Stimulated activated effector memory CD8-positive, alpha-beta T cell treated with anti-CD3 and anti-CD28 coated beads, Interleukin-12 subunit alpha, Interleukin-12 subunit beta, amount 100 ng/mL, for 72 hours (primary cell): ENCODE measurements at regions not wholly inside any gene's neighbourhood (a gene's known extent, or its start where the extent isn't known, plus 50 kb on each side); places are given as distances from the start of the nearest gene placed in this dataset.

ENCODE experiments used
- ATAC-seq: fragments of 150-1000 bp; cut with Tn5 transposase; 2 replicates; pipeline ENCODE4 v1.10.0; 2021
- DNase-seq, 2 donors: peaks; one replicate each; pipeline ENCODE4 v3.0.0; 2021 to 2022; ENCODE audit warnings: low spot score in 2 of 2
- H3K27ac Mint-ChIP-seq: one replicate; pipeline ENCODE4 v1.8.0; 2022; ENCODE audit warnings: mild to moderate bottlenecking, mixed read lengths
- H3K36me3 Mint-ChIP-seq: one replicate; pipeline ENCODE4 v1.8.0; 2022; ENCODE audit warnings: mild to moderate bottlenecking, mixed read lengths
- H3K4me1 Mint-ChIP-seq: one replicate; pipeline ENCODE4 v1.8.0; 2022; ENCODE audit warnings: mixed read lengths
- H3K4me3 Mint-ChIP-seq: one replicate; pipeline ENCODE4 v1.8.0; 2022; ENCODE audit warnings: mild to moderate bottlenecking, mixed read lengths
- H3K9me3 Mint-ChIP-seq: one replicate; pipeline ENCODE4 v1.8.0; 2022; ENCODE audit warnings: mixed read lengths

DNA sequence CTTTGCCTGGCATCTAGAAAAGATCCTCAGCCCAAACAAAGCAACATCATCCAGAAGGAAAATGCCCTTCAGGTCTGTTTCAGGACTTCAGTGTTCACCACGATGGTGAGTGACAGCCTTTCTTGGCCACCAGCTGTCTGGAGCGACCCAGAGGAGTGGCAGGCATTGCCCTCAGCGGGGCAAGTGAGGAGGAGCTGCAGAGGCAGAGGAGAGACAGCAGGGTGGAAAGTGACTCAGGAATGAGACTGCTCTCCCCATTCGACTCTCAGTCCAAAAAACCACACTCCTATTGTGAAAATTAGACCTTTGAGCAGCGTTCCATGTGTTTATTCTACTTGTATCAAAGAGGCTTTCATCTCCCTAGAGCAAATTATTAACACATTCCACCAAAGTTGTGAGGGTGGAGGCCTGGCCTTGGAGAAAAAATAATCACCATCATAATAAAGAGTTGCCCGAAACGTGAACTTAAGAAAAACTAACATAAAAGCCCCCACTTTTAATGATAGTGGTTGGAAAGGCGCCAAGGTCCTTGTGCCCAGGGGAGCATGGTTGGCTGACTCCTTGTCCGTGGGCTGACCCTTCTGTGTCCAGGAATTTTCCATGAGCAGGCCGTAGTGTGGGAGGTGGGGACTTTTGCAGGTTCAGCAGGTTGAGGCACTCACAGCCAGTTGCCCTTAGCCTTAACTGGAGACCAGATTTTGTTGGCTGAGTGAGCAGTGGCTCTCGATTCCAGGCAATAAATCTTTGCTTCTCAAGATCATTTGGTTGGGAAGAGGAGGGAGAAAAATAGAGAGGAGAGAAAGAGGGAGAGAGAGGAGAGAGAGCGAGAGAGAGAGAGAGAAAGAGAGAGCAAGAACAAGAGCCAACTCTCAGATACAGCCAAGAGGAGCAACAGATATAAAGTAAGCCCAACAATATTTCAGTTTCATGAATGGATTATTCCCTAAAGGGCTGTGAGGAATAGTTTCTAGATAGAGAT lies 125.9 kb upstream of the ANKRD55 start:
- H3K27ac Mint-ChIP-seq, result no peak overlapping the region
- peak; percentile 34 for ATAC-seq
- no peaks in the 10 kb centered on the region for H3K36me3 Mint-ChIP-seq
- peaks cover 5% of the 10 kb centered on the region for H3K4me1 Mint-ChIP-seq
- H3K4me3 Mint-ChIP-seq, result no peak overlapping the region
- DNase-seq, result no peak
- H3K9me3 Mint-ChIP-seq, result peaks cover under 1% of the 10 kb centered on the region

DNA sequence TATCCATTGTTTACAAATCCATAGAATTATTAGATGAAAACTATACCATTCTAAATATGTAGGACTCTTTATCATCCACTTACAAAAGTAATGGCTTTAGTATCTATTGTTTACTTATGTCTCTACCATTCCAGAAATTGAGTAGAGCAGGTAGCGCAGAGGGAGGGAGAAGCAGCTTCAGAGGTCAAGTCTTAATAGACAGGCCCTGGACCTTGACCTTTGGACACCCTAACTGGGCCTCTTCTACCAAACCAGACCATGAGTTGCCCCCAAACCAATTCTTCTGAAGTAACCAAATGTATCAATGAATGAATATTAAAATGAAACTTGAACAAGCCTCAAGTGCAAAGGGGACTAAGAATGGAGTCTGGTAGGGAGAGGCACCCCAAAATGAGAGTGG lies 124.9 kb upstream of the ANKRD55 start:
- no peak for DNase-seq
- H3K4me1 Mint-ChIP-seq, result peaks cover 5% of the 10 kb centered on the region
- ATAC-seq, result no peak
- no peaks in the 10 kb centered on the region for H3K9me3 Mint-ChIP-seq
- H3K36me3 Mint-ChIP-seq, result no peaks in the 10 kb centered on the region
- H3K4me3 Mint-ChIP-seq, result no peak overlapping the region
- no peak overlapping the region for H3K27ac Mint-ChIP-seq

DNA sequence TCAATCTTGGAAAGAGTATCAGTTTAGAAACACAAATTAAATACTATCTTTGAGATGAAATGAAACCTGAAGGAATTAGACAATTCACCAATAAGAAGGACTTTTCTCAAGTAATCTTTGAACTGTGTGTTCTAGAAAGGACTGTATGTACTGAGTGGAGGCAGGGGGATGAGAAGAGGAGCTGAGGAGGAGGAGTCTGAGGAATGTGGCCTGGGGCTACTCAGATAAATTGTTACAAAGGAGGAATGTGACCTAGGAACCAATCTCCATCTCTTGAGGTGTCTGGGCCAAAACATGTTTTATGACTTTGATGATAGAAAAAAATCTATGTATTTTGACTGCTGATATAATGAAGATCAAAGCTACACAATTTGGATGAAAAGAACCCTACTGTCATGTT lies 124.3 kb upstream of the ANKRD55 start:
- H3K9me3 Mint-ChIP-seq, result no peaks in the 10 kb centered on the region
- ATAC-seq (no peak), DNase-seq (no peak)
- no peak overlapping the region for H3K4me3 Mint-ChIP-seq
- H3K36me3 Mint-ChIP-seq, result no peaks in the 10 kb centered on the region
- H3K27ac Mint-ChIP-seq, result no peak overlapping the region
- H3K4me1 Mint-ChIP-seq, result peaks cover 5% of the 10 kb centered on the region

DNA sequence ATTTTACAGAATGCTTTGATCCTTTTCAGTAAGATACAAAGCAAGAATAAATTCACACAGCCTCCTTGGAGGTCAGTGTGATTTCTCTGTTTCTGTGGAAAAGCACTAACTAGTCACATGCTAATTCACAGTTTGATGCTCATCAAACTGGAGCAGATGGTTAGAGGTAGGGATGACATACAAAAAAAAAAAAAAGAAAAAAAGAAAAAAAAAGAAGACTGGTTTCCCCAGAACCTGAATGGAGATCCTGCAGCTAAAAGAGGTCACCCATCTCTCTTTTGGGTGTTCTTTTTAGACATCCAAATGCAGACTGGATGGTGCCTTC lies 123.7 kb upstream of the ANKRD55 start:
- H3K4me1 Mint-ChIP-seq, result peaks cover 5% of the 10 kb centered on the region
- ATAC-seq, result no peak
- DNase-seq, result no peak
- H3K36me3 Mint-ChIP-seq, result no peaks in the 10 kb centered on the region
- no peaks in the 10 kb centered on the region for H3K9me3 Mint-ChIP-seq
- no peak overlapping the region for H3K4me3 Mint-ChIP-seq
- no peak overlapping the region for H3K27ac Mint-ChIP-seq

DNA sequence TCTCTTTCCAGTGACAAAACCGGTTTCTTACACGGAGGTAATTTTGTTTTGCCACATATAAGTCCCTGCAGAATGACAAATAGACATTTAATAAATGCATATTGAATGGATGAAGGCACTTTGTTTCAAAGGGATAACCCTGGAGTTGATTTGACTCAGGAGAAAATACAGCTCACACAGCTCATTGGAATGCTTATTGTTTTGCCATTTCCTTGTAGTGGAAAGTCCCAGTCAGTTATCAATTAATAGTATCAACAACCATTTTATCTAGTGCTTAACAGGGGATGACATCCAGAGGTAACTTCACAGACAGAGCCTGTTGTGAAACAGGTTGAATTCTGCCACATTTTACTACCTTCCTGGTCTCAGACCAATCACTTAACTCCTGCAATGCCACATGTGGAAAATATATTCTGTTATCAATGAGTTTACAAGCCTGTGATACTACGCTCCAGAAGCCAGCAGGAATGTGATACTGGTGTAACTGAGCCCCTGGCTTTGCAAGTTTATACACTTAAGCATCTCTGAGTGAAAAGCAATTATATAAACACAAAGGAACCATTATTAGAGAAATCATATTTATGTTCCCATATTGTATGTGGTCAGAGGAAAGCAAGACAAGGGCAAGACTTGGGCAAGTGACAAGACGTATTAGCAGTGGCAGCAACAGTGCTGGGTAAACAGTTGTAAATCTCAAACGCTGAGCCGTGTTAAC lies 123.1 kb upstream of the ANKRD55 start:
- Mint-ChIP-seq H3K27ac (no peak overlapping the region), H3K4me1 (peaks cover 5% of the 10 kb centered on the region), H3K9me3 (no peaks in the 10 kb centered on the region), H3K4me3 (no peak overlapping the region), H3K36me3 (no peaks in the 10 kb centered on the region)
- DNase-seq, result no peak
- no peak for ATAC-seq

DNA sequence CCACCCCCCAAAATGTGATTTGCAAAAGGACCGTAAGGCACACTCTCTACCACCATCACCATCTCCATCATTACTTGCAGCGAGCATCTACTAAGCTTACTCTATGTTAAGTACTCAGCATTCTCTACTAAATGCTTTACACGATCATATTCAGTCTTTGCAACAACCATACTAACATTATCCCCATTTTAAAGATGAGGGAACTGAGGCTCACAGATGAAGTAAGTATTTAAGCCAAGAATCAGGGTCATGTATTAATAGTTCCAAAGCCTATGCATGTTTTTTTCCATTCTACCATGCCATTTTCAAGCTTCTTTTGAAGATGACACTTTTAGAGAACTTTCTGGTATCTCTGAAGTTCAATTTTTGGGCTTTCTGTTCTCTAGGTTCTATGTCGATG lies 121.7 kb upstream of the ANKRD55 start:
- no peak overlapping the region for H3K4me3 Mint-ChIP-seq

DNA sequence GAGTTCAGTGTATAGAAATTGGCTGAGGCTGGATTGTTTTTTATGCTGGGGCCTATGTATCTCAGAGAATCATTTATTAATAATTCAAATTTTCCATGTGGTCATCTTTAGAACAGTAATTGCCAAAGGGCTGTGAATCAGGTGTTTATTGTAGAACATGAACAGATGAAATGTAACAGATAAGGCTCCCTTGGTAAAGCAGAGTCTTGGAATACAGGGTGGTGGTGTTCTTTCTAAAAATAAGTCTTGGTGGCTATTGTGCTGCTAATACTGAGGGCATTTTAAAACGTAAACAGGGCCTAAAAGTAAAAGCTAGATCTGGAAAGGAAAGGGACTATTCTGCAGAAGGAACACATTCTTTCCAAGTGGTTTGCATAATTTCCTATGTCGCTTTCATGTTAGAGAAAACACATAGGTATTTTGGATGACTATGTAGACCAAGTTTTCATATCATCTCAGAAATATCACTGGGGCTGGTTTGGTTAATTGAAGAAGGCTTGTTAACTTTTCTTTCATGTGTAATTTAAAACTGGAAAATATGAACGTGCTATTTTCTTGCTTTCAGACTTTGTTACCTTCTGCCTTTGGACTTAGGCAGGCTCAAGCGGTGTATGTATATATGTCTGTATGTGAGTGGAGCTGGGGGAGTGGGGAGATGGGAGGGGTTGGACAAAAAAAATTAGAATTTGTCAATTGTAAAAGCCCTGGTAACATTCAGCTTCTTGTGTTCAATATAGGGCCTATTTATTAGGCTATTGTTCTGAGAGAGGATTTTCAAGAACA lies 119.9 kb upstream of the ANKRD55 start:
- no peak overlapping the region for H3K27ac Mint-ChIP-seq
- no peaks in the 10 kb centered on the region for H3K9me3 Mint-ChIP-seq
- H3K36me3 Mint-ChIP-seq, result no peaks in the 10 kb centered on the region
- H3K4me1 Mint-ChIP-seq, result no peaks in the 10 kb centered on the region
- no peak for DNase-seq
- no peak overlapping the region for H3K4me3 Mint-ChIP-seq
- no peak for ATAC-seq

More for the DNA sequence above, 121.7 kb upstream of the ANKRD55 start:
- Mint-ChIP-seq H3K36me3 (no peaks in the 10 kb centered on the region), H3K9me3 (no peaks in the 10 kb centered on the region), H3K4me1 (peaks cover 5% of the 10 kb centered on the region), H3K27ac (no peak overlapping the region)
- ATAC-seq (no peak), DNase-seq (no peak)

DNA sequence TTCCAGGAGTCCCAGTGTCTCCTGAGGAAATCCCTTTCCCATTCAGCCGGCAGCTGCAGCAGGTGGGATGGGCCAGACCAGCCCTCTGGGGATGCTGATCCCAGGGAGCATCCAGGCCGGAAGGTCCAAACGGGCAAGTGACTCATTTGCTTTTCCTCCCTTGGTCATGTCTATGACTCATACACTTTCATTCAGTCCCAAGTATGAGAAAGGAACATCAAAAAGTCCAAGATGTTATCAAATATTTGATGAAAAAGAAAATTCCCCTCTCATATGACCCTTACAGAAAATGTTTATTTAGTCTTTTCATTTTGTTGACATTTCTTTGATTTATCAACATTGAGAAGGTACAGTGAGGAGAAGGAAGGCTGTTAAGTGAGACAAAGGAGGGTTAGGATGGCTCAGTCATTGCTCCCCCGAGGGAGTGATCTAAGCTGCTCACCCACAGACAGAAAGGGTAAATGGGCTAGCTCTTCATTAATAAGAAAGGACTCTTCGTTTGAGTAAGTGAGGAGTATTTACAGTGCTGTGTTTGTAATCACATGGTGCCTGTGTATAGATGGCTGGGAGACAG lies 117.6 kb upstream of the ANKRD55 start:
- Mint-ChIP-seq H3K9me3 (no peaks in the 10 kb centered on the region), H3K36me3 (no peaks in the 10 kb centered on the region), H3K4me3 (no peak overlapping the region), H3K27ac (no peak overlapping the region), H3K4me1 (no peaks in the 10 kb centered on the region)
- ATAC-seq (peak; percentile 53), DNase-seq (no peak)

DNA sequence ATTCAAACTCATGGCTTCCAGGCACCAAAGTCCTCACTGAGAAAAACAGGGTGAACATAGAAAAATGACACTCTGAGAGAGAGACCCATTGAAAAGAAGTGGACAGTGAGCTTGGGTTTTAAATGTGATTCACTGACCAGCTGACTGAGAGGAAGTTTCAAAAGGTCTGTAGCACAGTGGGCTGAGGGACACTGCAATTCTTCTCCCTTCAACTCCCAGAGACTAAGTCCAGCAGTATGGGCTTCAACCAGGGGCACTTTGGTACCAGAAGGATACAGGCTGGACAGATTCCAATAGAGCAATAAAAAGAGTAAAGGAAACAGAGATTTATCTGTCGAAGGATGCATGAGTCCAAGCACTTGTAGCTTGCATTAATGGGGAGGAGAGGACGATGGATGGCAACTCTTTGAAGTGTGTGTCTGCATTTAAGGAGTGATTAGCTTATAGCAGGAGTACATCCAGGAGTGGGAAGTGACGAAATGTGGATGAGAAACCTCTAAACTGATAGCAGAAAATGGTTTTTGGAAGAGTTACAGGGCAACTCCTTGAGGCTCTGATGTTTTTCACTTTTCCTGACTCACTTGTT lies 117.0 kb upstream of the ANKRD55 start:
- Mint-ChIP-seq H3K4me1 (no peaks in the 10 kb centered on the region), H3K4me3 (no peak overlapping the region), H3K36me3 (no peaks in the 10 kb centered on the region), H3K9me3 (no peaks in the 10 kb centered on the region), H3K27ac (no peak overlapping the region)
- peak; percentile 16 for ATAC-seq
- no peak for DNase-seq

DNA sequence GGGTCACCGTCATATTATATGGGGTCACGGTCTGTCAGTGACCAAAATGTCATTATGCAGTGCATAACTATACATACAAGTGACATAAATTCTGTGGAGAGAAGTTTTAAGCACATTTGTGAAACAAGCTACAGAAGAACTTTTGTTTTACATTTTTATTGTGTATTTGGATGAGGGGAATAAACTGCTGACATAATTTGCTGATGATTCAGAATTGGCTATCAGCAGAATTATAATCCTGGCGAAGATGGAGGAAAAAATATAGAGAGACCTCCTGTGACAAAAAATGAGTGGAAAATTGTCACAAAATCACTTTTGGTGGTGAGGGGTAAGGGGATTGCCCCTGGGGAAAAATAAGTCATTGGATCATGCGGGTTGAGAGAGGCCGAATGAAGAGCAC lies 116.3 kb upstream of the ANKRD55 start:
- no peaks in the 10 kb centered on the region for H3K36me3 Mint-ChIP-seq
- H3K4me3 Mint-ChIP-seq, result no peak overlapping the region
- no peak for ATAC-seq
- no peak overlapping the region for H3K27ac Mint-ChIP-seq
- no peaks in the 10 kb centered on the region for H3K4me1 Mint-ChIP-seq
- H3K9me3 Mint-ChIP-seq, result no peaks in the 10 kb centered on the region
- no peak for DNase-seq

DNA sequence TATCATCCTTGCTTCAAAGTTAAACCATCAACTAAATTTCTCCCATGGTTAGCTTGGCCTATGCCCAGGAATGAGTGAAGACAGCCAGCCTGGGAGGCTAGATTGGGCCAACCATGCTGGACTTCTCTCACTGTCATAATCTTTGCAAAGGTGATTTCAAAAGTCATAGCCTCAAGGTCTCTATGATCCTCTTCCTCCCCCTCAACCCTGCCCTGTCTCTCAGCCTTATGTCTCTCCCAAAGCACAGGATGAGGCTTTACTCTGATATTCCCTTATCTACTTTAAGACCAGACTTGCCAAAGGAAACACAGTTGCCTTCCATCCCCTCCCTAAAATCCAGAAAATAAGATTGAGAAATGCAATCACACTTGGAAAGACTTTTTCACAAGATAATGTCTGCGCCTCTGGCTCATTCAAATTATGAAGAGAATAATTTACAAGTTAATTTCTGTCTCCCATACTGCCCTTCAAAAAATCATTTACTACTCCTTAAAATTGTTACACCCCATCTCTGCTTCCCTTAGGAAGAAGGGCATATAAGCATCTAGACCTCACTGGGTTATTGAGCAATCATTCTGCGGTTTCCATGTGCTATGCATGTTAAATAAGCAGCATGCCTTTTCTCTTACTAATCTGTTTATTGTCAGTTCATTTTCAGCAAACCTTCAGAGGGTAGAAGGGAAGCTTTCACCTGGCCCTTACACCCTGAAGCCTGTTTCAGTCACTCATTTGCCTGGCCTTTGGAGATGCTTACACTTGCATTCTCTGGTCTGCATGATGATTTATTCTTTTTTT lies 113.8 kb upstream of the ANKRD55 start:
- ATAC-seq (no peak), DNase-seq (no peak)
- no peak overlapping the region for H3K27ac Mint-ChIP-seq

DNA sequence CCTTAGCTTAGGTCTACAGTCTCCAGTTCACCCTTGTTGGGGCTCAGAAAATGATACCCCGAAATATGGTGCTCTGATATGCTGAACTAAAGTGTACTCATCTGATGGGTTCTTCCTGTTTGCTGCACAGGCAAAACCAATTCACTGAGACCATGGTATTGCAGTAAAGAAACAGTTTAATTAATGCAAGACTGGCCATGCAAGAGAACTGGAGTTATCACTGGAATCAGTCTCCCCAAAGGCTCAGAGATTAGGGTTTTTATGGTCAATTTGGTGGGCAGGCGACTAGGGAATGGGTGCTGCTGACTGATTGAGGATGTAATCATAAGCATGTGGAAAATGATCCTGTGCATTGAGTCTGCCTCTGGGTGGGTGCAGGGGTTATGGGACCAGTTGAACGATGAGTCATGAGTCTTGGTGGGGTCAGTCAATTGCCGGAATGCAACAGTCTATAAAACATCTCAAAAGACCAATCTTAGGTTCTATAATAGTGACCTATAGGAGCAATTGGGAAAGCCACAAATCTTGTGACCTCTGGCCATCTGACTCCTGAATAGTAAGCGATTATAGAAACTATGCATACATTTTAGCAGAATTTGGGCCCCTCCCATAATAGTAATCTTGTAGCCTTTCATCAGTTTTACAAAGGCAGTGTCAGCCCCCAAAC lies 113.0 kb upstream of the ANKRD55 start:
- no peaks in the 10 kb centered on the region for H3K4me1 Mint-ChIP-seq

More for the DNA sequence above, 113.8 kb upstream of the ANKRD55 start:
- no peaks in the 10 kb centered on the region for H3K4me1 Mint-ChIP-seq
- H3K36me3 Mint-ChIP-seq, result no peaks in the 10 kb centered on the region
- H3K9me3 Mint-ChIP-seq, result no peaks in the 10 kb centered on the region
- no peak overlapping the region for H3K4me3 Mint-ChIP-seq

DNA sequence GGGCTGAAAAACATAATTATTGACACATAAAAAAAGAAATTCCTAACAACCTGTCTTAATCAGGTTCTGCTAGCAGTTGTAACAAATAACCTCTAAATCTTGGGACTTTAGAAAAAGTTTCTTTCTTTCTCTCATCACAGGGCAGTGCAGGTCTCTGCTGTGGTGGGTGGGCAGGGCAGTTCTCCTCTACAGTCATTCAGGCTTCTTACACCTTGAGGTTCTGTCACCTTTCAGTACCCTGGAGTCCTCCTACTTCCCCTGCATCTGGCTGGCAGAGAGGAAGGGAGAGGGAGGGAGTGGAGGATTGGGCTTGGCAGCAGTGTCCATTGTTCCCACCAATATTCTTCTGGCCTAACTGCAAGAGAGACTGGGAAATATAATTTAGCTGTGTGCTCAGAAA lies 112.2 kb upstream of the ANKRD55 start:
- no peaks in the 10 kb centered on the region for H3K4me1 Mint-ChIP-seq
- no peaks in the 10 kb centered on the region for H3K36me3 Mint-ChIP-seq
- ATAC-seq, result no peak
- no peak for DNase-seq
- H3K4me3 Mint-ChIP-seq, result no peak overlapping the region
- H3K27ac Mint-ChIP-seq, result no peak overlapping the region
- H3K9me3 Mint-ChIP-seq, result no peaks in the 10 kb centered on the region

More for the DNA sequence above, 113.0 kb upstream of the ANKRD55 start:
- Mint-ChIP-seq H3K9me3 (no peaks in the 10 kb centered on the region), H3K36me3 (no peaks in the 10 kb centered on the region), H3K4me3 (no peak overlapping the region), H3K27ac (no peak overlapping the region)
- no peak for ATAC-seq
- no peak for DNase-seq

DNA sequence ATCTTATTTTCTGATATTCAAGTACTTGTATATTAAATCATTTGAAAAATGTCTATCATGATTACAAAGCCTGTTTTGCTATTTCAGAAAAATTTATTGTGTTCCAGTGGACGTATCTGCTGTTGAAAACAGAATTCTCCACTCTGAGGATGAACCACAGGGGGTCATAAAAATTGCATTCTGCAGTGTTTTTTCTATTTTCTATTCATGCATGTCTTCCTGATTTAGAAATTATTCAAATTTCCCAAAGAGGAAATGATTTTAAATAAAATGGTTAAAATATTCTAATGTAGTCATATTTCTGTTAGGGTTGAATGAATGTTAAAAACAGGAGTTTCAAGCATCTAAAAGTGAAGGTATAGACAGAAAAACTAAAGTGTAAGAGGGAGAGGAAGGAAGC lies 111.5 kb upstream of the ANKRD55 start:
- Mint-ChIP-seq H3K36me3 (no peaks in the 10 kb centered on the region), H3K27ac (no peak overlapping the region), H3K4me3 (no peak overlapping the region), H3K4me1 (no peaks in the 10 kb centered on the region), H3K9me3 (no peaks in the 10 kb centered on the region)
- DNase-seq (no peak), ATAC-seq (no peak)
